Fibroblast of skin of left quadriceps (primary cell): ENCODE measurements at regions not wholly inside any gene's neighbourhood (a gene's known extent, or its start where the extent isn't known, plus 50 kb on each side); places are given as distances from the start of the nearest gene placed in this dataset.
"Not testable (repeated sequence)": the region's sequence is repeated elsewhere in the genome, so short reads cannot be mapped to it uniquely, and the experiment has no call there.

Experiments
- DNase-seq, 2 experiments: peaks; one replicate each; pipeline ENCODE4 v3.0.0-alpha.2; 2013; ENCODE audit warnings: low read depth in 2 of 2

DNA sequence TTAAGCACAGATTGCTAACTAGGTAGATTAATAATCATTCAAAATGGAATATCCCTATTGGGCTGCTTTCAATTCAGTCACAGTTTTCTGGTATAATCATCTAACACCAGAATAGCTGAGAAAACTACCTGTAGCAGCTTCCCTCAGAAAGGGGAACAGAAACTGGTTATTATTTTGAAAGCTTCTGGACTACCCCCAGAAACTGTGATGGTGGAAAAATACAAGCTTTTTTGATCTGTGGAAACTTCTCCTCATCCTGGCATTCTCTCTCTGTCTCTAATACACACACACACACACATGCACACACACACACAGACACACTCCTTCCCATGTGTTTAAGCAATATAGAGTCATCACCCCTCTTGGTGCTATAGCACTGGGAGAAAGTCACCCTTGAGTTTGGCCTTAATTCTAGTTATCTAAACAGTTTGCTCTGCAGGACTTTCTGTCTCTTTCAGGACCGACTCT is 251.5 kb upstream of the LMO3 start:
- DNase-seq, result no peak

DNA sequence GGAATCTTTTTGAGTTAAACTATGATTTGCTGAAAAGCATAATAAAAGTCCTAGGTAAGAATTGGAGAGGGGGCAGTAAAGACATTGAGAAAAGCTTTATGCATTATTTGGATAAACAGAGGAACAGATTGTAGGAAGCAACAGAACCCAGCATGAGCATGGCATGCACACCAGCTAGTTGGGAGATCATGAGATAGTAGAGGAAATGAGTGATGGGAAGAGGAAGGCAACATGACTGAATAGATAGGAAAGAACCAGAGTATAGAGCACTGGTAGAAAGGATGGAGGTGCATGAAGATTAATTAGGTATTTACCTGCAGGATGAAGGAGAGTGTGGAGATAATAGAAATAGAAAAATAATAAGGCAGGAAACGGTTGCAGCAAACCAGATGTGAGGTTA is 248.5 kb upstream of the LMO3 start:
- DNase-seq, result no peak

DNA sequence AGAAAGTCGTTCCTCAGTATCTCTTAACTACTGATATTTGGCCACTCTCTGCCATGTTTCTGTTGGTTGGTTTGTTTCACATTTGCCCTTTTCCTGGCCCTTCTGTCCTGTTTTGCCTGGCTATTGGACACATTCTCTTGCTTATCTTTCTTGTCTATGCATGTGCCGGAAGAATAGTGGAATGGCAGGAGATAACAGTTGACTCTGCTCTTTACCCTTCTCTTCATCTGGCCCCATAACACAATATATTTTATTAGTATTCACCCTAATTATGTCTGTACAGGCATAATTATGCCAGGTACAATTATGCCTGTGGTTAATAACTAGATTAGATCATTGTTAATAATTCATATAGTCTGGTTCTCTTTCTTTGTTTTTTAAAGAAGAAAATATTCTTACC is 243.5 kb upstream of the LMO3 start:
- no peak for DNase-seq

DNA sequence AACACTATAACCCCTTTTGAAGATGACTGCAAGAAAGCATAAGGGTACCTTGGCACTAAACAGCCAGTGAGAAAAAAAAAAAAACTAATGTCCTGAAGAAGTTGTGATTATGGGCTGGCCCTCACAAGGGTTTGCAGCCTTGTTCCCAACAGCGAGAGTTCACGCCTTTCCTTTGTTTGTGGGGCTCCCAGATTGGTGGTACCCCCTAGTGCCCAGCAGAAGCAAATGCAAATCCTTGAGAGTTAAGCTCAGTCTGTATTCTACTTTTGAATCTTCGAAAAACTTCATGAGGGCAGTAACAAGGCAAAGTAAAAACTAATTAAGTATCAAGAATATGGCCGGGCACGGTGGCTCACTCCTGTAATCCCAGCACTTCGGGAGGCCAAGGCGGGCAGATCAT is 238.9 kb upstream of the LMO3 start:
- DNase-seq, result no peak

DNA sequence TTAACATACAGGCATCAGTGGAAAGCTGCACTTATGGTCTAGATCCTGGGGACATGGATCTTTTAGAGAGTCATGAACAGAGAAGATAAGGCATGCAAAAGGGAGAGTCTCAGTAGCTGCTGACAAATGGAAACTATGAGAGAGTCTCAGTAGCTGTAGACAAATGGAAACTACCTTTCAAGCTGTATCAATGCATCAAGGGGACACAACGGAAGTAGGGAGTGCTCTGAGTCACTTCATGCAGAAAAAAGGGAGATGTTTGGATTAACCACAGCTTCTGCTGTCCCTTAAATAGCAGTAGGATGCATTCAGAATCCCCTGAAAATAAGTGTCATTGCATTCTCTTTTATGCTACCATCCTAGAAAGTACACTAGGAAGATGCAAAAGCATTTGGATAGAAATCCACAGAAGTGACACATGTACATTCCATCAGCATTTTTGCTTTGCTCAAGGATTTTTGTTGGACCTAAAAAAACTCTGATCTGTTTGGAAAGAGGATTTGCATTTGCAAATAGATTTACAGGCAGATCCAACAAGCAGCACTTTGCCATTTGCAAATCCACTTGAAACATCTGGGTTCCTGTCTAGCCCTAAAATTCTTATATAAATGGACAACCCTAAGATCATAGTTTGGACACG is 227.5 kb upstream of the LMO3 start:
- no peak for DNase-seq

DNA sequence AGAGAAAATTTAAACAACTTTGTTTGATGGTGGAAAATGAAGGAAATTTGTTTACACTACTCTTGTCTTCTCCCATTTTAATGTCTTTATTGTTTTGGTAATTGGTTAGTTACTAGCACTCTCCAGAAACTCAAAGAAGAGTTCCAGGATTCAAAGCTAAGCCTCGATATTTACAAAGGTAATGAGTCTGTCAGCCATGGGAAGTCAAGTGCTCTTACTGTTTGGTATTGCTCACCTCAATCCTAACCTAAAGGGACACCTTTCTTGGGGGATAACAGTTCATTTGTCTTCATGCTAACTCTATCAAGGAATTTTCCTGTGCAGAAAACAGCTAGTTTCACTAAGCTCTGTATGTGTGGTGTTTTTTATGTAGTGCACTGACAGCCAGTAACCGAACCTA is 222.9 kb upstream of the LMO3 start:
- no peak for DNase-seq

DNA sequence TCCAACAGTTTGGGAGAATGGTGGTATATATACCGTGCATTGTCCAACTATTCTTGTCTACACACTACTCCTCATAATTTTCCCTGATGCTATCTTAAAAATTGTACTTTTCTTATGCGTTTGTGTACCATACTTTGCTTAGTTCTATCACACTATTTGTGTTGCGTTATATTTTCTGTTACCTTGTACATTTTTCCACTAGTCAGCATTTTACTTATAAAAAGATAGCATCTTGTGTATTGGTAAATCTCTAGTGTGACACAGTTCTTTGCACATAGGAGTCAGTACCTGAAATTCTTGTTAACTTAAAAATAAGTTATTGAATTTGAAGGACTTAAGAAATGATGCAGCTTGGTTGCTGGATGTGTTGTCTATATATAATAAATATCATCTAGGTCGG is 201.8 kb upstream of the LMO3 start:
- no peak for DNase-seq

DNA sequence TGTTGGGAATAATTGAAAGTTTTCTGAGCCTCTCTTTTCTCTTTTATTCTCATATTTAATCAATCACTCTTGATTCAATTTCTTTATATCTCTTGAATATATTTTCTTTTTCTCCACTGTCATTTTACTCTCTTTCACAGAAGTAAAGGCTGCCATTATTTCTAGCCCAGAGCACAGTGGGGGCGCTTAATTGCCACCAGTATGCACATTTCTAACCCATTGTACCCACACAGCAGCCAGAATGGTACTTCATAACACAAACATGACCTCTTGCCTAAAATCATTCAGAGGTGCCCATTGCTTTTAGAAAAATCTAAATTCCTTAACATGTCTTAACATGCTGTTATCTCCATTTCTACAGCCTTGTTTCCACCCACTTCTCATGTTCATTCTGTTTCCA is 190.2 kb upstream of the LMO3 start:
- DNase-seq, result no peak

DNA sequence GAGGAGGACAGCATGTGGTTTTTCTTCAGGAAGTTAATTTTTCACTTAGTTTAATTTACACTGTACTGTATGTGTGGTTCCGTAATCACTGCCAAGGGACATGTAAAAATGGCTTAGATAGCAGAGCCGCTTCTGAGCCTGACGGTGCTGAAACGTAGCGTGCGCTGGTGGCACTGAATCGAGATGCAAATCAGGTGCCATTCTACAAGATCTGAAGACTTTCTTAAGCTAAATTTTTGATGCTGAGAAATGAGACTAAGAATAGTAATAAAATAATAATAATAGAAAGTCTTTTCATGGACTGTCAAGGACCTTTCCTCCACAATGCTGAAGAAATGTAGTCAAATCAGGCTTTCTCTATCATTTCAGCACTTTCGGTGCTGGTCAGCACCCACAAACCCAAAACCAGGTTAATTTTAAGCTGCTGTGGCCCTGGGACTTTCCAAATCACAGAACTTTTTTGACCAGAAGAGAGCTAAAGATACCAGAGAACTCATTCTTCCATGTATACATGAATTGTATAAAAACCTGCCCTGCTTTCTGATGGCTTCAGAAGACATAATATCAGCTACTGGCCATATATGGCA is 183.3 kb upstream of the LMO3 start:
- DNase-seq, result no peak

DNA sequence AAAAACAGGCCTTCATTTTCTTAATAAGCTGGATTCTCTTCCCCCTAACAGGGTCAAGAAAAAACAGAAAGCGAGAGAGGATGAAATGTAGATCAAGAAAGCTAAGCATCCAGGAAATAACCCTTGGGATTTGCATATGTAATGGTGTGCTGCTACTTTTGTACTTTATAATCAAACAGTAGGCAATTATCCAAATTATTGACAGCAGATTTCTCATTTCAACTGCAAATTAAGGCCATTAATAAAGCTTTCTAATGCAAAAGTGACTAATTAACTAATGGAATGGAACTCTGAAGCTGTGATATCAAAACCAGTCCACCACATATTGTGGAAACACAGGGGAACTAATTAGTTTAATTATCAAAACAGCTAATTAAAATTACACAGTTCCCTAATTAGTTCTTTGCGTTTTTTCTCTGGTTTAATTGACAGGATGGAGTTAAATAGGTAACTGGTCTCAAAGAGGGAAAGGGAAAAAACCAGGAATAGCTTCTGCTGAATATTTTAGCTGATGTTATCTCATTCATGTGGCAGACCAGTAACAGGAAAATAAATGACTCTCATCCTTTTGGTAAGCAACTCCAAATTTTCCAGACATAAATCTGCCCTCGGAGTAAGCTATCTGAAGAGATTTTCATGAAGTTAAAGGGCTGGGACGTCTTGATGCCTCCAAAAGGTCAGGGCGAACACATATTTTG is 182.7 kb upstream of the LMO3 start:
- no peak for DNase-seq

DNA sequence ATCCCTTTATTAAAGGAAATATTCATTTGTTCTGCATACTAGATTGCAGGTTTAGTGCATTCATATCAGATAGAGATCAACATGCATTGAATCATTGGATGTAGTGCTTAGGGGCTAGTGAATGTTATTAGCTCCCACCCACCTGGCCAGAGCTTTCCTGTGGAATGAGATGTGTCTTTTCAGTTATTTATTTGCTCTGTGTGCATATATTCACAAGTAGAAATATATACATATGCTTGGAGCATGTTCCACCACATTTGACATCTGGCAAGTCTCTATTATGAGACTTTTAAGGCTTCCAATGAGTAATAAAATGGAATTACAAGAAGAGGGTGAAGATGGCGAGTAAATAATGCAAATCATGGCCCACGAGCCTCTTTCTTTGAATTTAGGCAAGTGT is 180.0 kb upstream of the LMO3 start:
- no peak for DNase-seq

DNA sequence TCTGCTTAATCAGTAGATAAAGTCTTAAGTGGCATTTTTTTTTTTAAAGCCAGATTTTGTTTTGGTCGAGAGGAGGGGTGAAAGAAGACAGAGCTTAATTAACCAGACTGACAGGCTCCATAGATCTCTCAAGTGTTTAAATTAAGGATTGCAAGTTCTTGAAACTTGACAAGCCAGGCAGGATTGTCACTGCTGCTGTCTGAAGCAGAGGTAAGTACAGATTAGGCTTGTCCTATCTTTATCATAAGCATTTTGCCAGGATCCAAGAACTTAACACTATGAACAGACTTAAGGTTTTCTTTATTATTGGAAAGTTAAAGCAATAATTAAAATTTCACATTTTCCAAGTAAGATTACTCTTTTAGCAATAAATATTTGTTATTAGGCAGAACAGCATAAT is 179.6 kb upstream of the LMO3 start:
- no peak for DNase-seq

DNA sequence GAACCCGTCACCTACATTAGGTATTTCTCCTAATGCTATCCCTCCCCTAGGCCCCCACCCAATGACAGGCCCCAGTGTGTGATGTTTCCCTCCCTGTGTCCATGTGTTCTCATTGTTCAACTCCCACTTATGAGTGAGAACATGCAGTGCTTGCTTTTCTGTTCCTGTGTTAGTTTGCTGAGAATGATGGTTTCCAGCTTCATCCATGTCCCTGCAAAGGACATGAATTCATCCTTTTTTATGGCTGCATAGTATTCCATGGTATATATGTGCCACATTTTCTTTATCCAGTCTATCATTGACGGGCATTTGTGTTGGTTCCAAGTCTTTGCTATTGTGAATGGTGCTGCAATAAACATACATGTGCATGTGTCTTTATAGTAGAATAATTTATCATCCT is 163.2 kb upstream of the LMO3 start:
- DNase-seq, result not testable (repeated sequence)

DNA sequence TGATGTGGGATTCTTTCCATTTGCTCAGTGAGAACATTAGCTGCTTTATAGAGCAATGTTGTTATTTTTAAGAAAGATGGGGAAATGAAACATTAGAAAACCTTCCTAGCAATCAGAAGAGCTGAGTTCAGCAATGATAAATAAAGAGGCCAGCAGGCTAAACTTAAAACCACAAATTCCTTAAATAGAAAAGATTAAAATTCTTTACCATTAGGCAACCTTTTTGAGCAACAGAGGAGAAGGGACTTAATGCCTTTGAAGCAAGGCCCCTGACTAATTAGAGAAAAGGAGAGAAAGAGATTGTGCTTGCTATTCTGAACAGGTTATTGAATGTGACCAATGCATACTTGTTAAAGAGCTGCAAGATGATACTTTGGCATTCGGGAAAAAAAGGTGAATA is 160.8 kb upstream of the LMO3 start:
- DNase-seq, result no peak

DNA sequence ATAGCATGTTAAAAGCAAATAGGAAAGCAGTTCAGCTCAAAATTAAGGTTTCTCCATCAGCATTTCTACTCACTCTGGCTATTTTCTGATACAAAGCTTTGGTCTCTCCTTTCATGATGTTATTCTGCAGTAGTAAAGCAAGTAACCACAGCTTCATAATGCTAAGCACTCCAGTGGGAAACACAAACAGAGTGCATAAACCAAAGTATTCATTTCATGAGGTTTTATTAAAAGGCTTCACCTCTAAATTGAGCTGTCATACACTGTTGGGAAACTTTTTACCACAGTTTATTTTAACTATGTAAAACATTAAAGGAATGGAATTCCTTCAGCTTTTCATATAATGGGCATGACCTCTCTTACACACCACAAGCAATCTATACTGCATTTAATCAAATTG is 157.9 kb upstream of the LMO3 start:
- no peak for DNase-seq

DNA sequence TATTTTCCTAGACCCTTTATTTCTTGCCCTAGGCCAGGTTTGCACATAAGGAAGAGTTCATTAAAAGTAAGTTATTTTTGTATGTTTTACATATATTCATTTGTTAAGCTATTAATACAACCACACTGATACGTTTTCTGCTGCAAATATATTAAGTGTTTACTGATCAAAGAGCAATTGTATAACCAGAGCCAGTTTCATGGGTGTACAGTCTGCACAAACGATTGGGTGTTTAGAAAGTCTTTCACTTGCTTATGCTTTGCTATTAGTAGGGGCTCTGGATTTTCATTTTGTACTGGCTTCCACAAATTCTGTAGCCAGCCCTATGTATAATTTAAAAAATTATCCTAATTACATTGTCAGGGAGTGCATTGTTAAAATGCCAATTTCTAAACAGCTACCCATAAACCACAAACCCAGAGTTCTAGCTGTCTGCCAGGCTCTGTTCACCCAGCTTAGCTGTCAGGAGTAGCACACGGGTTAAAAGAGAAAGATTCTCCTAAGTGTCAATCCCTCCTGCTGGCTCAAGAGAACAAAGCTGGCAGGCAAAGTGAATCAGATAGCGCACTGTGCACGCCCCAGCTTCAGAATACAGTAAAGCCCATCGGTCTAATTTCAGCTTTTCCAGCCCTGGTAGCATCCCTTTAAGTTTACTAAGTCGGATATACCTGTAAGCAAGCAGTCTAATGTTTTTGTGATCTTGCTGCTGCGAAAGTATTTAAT is 151.0 kb upstream of the LMO3 start:
- no peak for DNase-seq

DNA sequence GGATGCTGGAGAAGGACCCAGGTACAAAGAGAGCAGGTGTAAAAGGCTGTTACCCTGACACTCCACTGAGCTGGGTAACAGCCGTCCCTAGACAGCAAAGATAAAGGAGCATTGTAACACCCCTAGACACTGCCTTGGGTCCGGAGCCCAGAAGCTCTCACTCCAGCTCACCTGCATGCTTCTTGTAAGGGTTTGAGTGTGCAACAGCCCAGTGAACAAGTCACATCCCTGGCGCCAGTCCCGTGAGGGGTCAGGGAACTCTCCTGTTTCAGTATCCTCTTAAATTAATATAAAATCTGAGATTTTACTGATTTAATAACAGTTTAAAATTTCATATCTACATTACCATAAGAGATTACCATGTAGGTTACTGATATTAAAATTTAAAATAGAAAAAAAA is 124.8 kb upstream of the LMO3 start:
- no peak for DNase-seq

DNA sequence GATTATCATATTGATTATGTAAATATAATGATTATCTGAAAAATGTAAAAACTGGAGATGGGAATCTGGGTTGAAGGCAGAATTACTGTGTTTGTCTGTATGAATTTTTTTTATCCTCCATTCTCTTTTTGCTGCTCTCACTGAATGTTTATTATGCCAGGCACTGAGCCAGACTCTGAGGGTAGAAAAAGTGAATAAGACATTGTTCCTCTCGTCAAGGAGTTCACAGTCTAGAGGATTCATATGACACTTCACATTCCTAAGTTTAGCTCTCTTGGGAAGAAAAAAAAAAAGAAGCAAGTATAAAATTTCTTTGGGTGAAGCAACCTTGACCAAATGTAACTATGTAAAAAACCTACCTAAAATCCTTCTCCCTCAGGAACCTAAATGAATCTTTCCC is 120.9 kb upstream of the LMO3 start:
- DNase-seq, result no peak

DNA sequence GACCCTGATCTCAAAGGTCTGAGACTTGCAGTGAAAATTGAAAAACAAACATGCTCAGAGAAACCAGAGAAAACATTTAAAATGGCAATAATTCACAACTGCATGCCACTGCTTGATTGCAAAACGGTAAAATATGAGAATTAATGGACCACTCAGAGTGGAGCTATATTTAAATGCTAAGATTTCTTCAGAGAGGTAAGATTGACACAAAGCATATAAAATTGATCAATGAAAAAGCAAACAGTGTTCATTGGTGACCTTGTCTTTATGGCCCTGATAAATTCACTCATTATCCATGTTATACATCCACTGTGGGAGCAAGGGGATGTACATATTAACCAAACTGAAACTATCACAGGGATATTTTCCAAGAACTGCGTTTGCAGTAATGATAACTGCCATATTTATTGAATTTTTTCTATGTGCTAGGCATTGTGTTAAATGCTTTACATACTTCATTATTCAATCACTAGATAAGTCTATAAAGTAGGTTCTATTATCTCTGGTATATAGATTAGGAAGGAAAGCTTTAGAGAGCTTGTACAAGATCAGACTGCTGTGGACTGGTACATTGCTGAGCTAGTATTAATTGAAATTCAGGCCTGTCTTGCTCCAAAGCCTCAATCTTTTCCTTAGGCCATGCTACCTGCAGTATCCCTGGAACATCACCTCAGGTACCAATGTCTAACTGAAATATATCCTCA is 113.9 kb upstream of the LMO3 start:
- DNase-seq, result no peak

DNA sequence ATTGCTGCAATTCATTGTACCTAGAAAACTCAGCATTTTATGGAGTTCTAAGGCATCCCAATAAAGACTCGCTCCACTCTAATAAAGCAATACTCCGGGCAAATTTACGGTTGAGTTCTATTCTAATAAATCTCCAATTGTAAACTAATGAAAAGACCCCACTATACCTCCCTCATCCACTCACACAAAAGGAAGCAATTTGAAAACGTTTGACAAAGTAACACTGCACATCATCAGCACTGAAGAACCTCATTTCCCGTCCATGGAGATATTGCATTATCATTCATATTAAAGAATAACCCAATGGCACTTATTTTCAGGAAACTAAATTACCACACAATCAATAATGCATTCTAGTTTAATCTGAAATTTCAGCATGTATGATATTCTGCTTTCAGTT is 111.0 kb upstream of the LMO3 start:
- DNase-seq, result no peak

DNA sequence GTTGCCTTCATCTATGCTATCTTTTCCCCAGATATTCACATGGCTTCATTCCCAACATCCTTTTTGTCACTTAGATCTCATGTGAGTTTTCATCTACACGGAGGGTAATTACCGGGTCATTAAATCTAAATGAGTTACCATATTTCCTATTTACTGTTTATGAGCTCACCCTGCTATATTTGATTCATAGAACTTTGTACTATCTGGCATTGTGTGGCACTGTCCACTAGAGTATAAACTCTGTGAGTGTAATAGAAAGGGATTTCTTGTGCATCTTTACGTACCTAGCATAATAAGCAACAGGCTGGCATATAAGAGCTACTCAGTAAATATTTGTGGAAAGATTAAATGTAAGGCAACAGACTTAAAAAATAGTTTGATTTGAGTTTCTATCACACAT is 86.1 kb upstream of the LMO3 start:
- no peak for DNase-seq

DNA sequence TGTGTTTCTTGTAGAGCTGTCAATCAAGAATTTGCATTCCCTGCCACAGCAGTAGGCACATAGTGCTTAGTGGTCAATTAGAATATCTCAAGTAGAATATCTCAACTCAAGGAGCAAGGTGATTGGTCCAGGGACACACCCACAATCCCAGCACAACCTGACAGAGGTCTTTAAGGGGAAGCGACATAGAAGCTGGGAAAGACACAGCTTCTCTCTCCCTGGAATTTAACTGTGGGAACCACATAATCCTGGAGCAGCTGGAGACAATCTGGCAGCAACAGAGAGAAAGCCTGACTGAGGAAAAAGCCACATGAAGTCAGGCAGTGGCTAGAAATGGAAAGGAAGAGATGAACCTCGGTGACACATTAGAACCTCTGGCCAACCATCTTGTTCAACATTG is 85.7 kb upstream of the LMO3 start:
- DNase-seq, result no peak
